ENCODE measurements at regions not wholly inside any gene's neighbourhood (a gene's known extent, or its start where the extent isn't known, plus 50 kb on each side); places are given as distances from the start of the nearest gene placed in this dataset.

GRCh38 chr20:52748285-52748932 lies 223.7 kb upstream of the TSHZ2 start:
- no peak for TF ChIP-seq CTCF (IDR thresholded peaks at IDR 0.05)
- TF ChIP-seq POLR2A (IDR thresholded peaks at IDR 0.05), result no peak

All from Peyer's patch (tissue), 4 donors.